GM21717 (cell line): ENCODE measurements at regions not wholly inside any gene's neighbourhood (a gene's known extent, or its start where the extent isn't known, plus 50 kb on each side); places are given as distances from the start of the nearest gene placed in this dataset.

Source experiments
- ATAC-seq: cut with Tn5 transposase; IDR thresholded peaks from one replicate; pipeline ENCODE4 v1.9.1; 2021; ENCODE audit warnings: mild to moderate bottlenecking, moderate library complexity; ENCODE audit not compliant: unreplicated experiment

DNA sequence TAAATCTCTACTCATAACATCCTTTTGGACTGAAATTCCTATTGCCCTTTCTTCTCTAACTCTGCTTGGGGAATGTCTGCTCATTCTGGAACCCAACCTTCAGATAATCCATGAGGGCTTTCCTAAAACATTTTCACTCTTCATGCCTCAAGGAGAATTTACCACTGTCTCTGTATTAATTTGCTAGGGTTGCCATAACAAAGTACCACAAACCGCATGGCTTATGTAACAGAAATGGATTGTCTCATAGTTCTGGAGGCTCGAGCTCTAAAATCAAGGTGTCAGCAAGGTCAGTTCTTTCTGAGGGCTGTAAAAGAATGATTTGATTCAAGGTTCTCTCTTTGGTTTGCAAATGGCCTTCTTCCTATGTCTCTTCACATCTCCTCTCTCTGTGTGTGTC lies 209.7 kb downstream of the LACC1 start:
- no peak for ATAC-seq

DNA sequence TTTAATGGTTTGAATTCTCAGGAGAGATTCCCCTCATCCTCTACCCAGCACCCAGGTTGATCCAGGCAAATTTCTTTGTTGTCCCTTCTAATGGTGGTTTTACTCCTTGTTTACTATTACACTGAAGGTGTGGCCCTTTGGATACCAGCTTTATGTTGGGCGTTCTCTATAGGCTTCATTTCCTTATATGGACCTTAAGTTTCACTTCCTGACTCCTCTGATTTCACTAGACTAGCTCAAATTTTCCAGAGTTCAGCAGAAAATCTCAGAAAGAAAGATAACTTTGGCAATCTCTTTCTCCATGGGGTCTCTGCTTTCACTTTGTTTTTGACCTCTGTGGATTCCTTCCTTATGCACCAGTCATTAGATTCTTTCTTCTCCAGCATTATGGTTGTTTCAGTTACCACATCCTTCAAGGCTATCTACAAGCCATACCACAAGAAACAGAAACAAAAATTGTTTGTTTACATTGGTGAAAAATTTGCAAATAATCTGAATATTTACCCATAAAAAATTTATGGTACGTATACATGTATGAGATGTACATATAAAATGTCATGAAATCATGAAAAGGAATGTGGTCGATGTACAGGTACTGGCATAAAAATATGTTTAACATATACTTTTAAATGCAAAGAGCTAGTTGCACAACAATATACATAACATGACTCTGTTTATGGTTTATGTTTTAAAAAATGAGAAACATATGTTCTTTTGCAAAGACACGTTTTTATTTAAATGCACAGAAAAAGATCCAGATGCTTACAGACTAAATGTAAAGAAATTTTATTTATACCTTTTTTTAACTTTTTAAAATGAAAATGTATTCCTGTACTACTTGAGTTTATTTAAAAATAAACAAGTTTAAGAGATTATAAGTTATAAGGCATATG lies 212.6 kb downstream of the LACC1 start:
- ATAC-seq, result no peak

DNA sequence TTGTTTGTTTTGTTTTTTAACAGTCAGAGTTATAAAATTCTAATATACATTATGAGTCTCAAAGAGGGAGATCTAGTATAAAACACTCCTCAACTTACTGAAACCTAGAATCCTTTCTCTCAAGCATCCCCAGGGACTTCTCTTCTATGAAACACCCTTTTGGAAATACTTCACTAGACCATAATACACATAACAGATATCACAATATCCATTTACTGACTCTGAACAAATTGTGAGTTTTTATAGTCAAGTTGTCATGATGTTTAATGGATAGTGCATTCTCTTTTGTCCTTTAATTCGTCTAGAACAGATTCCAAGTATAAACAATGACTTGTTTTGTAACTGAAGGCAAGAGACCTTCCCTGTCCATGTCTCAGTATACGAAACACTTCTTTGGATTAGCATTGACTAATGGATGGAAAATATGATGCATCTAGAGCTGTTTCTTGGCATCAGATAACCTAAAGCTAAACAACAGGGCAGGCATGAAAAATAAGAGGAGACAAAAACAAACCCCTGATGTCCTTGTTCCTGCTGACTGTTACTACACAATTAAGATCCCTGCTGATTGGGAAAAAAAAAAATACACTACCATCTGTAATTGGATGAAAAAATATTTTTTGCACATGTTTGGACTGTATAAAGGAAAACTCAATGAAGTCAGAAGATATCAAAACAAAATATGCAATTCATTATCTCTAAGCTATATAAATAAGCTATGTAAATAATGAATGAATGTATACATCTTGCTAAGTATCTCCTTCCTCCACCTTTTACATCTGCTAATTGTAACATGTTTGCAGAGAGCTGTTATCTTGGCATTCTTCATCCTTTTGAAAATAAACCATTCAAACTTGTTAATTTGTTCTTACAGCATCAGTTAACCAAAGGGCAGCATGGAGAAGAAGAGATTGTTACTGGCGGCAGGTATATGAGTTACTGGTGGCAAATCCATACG lies 214.2 kb downstream of the LACC1 start:
- ATAC-seq, result no peak

DNA sequence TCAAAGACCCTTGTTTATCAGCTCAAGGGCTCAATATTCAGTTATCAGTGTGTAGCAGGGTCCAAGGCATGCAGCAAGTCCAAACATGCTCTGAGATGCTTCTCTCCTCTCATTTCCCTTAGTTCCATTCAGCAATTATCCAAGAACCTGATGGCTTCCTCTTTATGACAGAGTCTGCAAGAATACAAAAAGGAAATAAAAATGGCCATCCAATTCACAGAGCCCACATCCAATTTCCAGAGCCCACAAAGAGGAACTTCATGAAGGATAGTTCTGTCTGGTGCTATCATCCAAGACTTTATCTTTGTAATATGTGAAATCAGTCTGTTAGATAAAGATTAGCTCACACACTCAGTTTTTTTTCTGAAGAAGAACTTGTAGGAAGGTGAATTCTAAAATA lies 217.2 kb downstream of the LACC1 start:
- ATAC-seq, result no peak

DNA sequence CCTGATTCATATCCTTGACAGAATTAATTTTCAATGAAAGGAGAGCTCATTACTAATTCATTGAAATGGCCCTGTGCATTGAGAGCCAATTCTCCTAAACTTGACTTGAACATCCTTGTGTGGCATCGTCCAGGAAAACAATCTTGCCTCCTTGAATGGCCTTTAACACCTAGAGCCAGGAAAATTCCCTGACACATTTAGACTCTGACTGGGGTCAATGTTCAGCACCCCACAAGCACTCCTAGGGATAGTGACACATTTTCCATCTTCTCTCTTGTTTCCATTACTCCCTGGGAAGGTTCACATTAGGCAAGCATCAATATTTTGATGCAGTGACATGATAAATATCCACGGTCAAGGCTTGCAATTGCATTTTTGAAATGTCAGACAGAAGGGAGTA lies 218.9 kb downstream of the LACC1 start:
- ATAC-seq, result no peak

DNA sequence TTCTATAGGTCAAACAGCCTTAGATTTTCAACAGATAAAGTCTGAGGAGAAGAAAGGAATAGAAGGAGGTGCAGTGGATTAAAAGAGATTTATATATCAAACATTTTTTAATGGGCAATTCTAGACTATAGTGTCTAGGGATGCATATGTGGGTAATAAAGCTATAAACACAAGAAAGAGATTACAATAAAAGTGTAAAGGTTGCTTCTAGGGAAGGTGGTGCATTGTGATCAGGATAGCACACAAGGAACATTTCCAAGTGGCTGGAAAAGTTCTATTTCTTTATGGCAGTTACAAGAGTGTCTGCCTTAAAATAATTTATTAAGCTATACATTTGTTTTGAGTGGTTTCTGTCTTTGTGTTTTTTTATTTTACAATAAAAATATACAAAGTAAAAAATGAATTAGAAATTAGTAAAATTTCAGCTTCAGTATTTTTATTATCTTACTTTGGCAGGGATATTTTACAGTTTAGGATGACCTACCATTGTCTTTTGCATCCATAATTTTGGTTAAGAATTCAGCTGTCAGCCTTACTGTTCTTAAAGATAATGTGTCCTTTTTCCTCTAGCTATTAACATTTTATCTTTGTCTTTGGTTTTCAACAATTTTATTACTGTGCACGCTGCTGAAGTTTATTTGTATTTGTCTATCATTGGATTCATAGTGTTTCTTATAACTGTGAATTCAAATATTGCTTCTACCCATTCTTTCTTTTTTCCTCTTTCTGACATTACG lies 221.8 kb downstream of the LACC1 start:
- ATAC-seq, result no peak

DNA sequence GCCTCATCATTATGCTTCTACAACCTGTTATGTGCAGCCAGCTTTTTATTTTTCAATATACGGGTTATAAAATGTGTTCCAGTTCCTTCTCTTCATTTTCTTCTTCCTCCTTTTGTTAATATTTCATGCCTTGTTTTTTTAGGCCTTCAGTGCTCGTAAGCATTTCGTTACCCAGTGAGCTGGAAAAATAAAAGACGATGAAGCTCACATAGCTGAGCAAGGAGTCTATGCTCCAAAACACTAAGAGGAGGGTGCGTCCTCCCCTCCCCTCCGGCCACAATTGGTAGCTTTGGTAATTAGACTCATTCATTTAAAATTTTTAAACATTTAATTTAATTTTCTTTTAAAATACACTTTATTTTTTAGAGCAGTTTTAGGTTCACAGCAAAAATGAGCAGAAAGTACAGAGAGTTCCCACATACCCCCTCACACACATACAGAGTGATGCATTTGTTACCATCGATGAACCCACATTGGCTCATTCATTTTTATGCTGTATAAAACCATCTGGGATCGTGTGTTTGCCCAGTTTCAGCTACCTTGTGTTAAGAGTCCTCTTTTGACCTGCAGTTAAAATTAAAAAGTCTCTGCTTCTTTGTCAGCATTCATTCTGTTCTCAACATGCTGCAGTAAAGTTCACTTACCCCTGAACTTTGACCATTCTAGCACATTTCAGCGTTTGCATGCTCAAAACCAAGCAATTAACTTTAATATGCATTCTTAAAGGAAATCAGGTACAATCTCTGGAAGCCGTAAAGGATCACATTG lies 223.9 kb downstream of the LACC1 start:
- no peak for ATAC-seq

DNA sequence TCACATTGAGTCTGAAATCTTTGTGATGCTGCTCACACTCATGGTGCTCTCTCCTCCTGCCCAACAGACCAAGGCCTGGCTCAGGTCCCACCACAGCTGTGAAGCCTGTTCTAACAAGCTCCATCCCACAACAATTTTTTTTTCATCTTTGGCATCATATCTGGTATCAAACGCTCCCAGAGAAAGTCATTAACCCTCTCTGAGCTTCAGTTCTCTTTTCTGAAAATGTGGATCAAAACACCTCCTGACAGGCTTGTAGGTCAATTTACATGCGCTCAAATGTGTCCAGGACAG lies 224.4 kb downstream of the LACC1 start:
- no peak for ATAC-seq

DNA sequence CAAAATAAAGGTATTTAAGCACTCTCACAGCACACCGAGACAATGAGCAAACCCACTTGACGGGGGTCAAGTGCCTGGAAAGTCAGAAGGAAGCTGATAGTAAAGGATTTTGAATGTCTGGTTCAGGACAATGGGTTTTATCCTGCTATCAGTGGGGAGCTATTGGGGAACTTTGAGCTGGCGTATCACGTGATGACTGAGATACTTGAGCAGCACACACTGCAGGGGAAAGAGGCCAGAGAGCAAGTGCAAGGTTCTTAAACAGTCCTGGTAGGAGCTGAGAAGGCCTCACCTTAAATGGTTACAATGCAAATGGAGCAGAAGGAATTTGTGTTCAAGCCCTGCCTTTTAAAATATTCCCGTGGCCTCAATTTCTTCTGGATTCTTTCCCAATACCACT lies 225.3 kb downstream of the LACC1 start:
- no peak for ATAC-seq

DNA sequence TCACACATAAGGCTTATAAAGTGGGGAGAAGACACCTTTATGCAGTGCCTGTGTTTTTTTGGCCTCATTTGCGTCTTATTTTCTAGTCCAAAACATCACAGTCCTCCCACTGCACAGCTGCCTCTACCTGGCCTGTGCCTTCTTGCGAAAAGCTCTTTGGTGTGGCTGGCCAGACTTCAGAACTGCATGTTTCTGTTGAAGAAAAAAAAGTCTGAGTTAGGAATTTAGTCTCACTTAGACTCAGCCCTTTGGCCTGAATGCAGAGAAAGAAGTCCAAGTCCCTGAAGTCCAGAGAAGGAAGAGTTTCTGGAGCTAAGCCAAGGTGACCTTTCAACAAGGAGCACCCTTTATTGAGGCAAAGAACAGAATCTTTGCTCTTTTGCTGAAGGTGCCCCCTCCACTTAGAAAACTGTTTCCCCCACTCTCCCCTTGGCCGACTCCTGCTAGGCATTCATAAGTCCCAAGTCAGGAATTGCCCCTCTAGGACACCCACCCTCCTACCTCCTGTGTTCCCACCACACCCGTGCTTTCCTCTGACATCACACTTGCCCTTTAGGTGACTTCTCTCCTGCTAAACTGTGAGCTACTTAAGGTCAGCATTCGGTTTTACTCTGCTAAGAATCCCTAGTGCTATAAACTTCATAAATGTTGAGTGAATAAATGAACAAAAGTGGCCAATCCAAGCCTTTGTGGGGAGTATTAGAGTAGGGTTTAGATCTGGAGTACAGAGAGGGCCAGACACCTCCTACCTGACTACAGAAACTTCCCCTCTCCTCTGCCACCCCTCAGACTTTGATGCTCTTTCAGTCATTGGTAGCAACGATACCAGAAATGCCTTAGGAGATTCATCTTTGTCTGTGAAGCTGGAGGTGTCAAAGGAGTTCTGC lies 226.8 kb downstream of the LACC1 start:
- ATAC-seq, result no peak

DNA sequence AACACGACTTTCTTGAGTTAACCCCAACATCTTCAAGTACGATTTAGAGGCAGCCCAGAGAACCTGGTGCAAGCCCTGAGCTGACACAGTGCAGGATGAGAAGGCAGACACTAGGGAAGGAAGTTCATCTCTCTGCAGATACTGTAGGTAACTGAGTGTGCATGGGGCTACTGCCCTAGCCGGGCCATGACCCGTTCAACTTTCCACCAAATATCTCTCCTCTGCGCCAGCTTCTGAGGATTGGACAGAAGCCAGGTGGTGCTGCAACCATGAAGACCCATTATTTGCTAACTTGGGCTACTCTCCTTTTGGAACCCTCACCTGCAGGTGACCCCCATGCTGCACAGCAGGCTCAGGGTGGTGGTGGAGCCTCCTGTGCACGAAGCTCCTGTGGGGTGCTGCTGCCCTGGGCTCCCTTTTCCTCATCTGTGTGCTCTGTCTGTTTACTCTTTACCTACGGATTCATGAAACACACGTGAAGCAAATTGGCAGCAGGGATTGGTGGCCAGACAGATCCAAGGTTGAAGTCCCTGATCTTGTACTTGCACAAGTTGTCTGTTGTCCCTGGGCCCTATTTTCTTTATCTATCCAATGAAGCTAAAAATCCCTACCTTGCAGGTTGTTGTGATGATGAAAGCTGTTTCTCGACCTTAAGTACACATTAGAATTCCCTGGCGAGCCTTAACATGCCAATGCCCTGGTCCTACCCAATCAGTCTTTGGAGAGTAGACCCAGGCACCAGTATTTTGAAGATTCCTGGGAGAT lies 227.8 kb downstream of the LACC1 start:
- no peak for ATAC-seq

DNA sequence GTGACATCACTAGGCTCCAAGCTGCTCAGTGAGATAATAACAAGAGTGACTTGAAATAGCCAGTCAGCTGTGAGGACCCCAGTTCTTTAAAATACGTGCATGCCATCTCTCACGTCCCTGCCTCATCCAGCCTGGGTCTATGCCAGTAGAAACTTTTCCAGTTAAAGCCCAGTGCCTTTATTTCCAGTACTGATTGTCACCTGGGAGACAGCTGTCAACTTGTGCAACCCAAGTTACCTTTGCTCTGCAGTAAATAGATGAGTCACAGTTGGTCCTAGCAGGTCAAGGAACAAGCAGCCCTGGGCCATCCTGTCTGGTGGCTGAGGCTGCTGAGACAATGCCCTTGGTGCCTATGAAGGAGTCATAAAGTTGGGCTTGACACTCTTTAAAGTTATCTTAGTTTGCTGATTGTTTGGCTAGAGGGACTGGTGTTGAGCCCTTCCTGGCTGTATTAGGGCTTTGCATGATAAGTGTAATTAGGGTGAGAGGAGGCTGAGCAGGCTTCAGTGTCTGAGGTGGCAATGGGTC lies 228.7 kb downstream of the LACC1 start:
- no peak for ATAC-seq

DNA sequence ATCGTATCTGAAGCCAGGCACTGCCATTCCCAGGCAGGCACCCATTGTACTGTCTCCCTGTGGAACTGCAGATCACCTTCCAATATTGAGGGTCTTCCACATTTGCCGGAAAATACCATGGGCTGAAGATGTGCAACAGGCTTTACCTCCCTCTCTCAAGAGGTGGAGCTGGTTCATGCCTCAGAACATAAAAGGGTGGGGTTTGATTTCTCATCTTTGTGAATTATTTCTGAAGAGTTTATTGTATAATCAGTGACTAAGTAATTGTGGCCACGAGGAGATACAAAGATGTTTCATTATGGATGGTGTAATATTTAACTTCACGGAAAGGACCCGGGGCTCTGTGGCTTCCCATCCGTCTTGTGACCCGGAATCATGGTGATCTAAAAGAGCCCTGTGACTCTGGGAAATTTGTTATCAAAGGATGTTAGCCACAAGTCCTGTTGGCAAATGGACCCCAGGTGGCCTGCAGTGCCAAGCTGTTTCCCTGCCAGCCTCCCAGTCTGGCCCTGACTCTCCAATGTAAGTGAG lies 230.5 kb downstream of the LACC1 start:
- no peak for ATAC-seq

DNA sequence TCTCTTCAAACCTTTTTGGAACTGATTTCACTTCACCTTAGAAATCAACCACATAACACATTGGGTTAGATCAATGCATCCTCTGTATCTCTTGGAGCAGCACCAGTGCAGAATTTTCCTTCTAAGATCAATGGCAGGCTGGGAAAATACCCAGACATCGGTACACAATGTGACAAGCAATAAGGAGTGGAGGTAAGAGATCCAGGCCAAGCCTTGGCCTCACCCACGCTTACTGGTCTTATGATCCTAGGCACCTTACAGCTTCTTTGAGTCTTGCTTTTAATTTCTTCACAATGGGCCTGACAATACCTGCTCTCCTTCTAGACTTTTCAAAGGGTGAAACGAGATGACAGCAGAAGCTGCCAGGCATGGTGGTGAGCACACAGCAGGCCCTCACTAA lies 232.0 kb downstream of the LACC1 start:
- no peak for ATAC-seq

DNA sequence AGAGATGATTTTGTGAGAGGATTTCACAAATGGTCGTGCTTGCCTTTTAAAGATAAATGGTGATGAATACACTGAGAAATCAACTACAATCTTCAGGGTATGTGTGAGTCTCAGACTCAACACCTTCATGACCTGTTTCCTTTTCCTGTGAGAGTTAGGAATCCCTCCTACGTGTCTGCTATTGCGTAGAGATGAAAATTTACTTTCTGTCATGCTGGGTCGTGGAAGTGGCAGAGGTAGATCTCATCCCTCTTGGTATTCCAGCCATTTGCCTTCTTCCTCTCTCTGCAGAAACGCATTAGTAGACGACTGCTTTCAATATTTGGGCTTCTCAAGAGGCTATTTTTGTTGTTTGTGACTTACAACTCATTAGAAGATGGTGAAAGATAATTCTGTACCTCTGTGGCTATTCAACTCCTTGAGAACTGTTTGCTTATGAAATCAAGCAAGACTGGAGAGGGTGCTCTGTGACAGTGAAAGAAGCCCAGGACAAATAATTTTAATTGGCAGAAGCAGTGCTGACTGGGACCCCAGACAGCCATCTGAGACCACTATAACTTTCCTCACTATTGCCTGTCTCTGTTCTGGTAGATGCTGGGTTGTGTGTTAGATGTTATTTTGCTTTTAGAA lies 233.1 kb downstream of the LACC1 start:
- no peak for ATAC-seq

DNA sequence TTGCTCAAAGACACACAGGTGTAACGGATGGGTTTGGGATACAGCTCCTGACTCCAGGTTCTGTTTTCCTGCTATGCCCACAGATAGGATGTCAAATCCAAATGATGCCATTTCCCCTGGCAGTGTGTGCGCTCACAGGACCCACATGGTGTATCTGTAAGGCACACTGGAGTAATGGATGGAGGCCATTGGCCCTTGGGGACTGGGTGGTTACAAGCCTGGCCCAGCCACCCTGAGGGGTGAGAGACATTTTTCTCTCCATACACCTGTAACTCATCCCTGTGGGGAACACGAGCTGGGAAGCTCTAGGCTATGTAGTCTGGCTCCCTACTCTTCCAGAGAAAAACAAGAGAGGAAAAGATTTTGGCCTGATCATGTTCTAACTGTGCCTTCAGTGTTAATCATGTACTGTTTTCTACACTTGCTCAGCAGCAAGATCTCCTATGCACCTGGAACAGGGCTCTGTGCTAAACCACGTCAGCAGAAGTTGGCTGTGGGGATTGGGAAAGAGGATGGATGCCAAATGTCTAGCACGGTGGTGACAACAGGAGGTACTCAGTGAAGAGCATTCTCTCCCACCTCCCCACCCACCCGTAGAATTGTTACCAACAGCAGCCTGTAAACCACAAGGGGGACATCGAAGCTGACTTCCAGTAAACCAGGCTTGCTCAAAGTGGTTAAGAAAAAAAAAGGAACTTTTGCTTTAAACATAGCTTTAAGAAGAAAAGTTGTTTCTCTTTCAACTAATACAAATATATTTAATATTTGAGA lies 237.0 kb downstream of the LACC1 start:
- no peak for ATAC-seq

DNA sequence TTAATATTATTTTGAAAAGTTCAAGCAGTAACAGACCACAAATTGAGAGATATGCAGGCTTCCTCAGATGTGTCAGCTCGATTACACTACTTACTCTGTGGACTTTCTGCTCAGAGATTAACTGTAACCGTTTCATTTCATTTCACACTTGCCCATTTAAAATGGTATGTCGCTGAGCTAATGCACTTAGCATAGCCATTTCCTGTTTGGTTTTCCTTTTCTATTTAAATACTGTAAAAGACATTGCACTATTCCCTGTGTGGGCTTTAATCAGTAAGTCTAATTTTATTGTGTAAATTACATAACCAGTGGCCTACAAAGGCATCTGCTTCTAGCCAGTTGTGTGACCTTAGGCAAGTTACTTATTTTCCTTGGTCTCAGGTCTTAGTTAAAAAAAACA lies 237.6 kb downstream of the LACC1 start:
- ATAC-seq, result no peak
